ENCODE measurements at regions not wholly inside any gene's neighbourhood (a gene's known extent, or its start where the extent isn't known, plus 50 kb on each side); places are given as distances from the start of the nearest gene placed in this dataset.
"Not testable (repeated sequence)": the region's sequence is repeated elsewhere in the genome, so short reads cannot be mapped to it uniquely, and the experiment has no call there.

DNA sequence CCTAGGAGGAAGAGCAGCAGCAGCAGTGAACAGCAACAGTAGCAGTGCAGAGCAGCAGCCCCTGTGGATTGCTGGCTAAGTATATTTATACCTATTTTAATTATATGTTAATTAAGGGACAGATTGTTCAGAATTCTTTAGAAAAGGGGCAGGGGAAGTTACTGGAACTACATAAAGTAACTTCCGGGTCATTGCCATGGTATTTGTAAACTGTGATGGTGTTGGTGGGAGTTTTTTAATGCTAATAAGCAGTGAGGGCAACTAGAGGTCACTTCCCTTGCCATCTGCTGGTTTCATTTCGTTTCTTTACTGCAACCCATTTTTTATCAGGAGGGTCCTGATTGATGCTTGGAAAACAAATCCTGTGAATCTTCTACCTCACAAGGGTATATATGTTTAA lies 229.8 kb upstream of the PODXL start:
- ATAC-seq = no peak

DNA sequence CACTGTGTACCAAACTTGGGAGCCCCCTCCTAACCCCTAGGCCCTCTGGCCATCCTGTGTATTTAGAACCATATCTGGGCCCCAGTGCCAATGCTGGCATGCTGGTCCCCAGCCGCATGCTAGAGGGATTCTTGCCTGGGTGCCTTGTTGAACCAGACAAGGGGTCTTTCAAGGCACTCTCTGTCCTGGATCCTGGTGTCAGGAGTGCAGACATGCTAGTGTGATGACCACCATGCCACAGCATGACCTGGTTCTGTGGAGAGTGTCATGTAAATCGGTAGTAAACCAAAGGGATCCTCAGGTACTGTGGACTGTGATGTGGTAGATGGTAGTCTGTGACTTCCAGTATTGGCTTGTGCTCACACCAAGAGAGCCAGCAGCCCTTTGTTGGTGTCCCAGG lies 222.2 kb upstream of the PODXL start:
- ATAC-seq = no peak

DNA sequence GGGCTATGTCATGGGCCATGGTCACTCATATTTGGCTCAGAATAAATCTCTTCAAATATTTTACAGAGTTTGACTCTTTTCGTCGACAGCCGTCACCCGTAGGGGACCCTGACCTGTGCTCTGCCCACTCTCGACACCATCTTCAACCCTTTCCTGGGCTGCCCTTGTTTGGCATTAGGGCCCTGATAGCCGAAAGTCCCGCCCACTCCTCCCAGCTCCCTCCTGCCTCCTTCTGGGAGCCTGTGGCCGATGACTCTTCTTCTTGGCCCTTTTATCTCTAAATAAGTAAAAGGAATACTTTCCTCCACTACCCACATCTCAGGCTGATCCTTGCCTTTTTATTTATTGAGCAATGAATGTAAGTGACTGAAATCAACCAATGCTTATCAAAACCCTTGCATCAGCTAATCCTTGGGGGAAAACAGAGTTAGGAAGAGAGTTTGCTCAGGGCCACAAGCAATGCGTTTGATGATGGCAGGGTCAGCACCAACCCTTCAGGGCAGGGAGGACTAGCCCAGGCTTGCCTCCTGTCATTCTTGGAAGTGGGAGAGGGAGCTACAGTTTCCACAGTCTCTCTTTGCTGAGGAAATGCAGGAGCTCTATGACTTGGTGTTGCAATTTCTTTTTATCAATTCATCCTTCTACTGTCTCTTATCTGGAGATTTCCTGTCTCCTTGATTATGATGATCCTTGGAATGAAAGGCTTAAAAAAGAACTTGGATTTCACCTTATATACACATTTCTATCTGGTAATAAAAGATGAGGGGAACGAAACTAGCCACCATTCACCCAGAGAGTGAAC lies 218.2 kb upstream of the PODXL start:
- no peak for ATAC-seq

DNA sequence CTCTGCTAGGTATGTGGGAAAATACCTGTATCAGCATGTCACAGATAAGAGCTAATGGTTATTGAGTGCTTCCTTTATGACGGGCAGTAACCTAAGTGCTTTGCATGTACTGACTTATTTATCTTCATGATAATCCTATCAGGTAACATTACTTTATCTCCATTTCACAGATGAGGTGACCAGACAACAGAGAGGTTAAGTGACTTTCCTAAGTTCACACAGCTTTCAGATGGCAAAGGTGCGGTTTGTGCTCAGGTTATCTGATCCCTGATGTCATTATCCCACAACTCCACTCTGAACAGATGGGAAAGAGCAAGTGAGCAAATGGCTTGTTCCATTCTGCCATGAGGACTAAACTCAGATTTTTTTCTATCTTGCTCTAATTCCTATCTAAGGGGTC lies 217.0 kb upstream of the PODXL start:
- ATAC-seq = no peak

DNA sequence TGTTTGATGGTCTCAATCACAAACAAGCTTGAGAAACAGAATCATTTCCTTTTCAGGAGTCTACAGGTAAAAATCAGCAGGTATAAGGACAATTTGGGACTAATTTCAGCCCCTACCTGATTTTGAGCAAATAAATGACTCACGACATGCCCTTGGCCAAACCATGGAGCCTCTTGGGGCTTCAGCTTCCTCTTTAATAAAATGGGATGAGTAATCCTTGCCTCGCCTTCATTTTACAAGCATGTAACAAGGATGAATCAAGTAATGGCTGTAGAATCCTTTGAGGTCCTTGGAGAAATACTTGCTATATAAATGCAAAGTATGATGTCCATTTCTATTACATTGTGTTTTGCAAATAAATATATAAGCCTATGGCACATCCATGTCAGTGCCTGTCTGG lies 212.8 kb upstream of the PODXL start:
- ATAC-seq = no peak

DNA sequence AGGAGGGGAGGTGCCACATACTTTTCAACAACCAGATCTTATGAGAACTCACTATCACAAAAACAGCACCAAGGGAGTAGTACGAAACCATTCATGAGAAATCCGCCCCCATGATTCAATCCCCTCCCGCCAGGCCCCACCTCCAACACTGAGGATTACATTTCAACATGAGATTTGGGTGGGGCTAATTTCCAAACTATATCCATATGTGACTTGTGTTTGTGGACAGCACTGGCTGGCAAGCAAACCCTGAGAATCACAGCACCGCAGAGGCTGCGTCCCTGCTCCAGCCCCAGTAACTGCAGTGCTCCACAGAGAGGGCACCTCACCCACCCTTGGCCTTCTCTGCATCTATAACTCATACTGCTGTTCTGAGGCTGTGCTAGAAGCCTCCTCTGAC lies 211.2 kb upstream of the PODXL start:
- ATAC-seq = no peak

DNA sequence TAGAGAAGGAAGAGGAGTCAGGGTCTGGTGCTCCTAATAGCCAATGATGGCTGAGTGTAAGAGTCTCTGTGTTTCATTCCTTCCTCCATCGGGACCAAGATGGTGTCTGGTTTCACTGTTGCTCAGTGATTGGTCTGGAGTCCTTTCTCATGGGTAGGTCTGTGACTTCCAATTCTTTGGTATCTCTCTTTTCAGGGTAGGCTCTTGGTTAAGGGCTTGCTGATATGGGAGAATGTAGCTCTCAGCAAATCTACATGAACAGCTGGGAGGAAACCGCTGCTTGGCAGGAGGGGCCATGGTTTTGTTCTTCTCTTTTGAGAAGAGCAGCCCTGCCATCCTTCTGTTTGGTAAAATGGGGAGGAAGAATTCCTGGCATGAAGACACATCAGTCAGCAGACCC lies 209.1 kb upstream of the PODXL start:
- no peak for ATAC-seq

DNA sequence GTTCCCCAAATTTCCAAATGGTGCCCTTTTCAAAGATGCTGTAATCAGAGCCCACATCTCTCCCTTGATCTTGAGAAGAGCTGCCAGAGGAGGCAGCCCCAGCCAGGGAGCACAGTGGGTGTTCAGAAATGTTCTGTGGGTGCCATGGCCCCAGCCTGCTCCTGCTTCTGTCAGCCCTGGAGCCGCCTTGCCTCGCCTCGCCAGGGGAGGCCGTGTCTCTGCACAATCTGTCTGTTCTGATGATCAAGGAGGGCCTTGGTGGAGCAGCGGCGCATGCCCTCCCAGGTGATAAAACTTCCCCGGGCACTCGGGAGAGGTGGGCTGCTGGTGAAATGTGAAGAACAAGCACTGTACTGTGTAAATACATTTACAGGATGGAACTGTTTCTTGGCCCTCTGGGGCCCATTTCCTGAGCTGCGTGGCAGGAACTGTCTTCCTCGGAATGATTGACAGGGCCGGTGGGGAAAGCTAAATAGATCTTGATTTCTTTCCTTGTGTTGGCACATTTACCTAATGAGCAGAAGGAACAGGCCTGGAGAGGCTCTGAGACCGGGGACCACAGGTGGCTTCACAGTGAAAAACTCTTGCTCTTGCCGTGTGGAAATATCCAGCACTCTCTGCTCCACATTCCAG lies 207.8 kb upstream of the PODXL start:
- no peak for ATAC-seq

DNA sequence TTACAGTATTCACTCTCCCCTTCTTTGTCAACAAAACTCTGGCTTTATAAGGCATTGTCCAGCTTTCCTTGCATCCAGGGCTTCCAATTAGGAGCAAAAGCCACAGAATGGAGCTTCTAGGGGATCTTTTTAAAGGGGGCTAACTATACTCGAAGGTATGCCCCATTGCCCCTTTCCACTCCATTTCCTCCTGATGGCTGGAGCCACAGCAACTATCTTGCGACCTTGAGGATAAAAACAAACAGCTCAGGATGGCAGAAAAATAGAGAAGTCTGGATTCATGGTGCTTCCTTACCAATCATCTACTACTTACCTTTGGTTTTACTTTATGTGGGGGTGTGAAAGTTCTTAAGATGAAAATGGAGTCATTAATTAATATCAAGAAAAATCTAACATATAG lies 206.3 kb upstream of the PODXL start:
- no peak for ATAC-seq

DNA sequence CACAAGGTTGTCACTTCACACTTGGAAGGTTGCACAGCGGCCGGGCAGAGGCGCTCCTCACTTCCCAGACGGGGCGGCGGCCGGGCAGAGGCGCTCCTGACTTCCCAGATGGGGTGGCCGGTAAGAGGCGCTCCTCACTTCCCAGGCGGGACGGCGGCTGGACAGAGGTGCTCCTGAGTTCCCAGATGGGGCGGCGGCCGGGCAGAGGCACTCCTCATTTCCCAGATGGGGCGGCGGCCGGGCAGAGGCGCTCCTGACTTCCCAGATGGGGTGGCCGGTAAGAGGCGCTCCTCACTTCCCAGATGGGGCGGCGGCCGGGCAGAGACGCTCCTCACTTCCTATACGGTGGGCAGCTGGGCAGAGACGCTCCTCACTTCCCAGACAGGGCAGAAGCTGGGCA lies 199.4 kb upstream of the PODXL start:
- not testable (repeated sequence) for ATAC-seq

DNA sequence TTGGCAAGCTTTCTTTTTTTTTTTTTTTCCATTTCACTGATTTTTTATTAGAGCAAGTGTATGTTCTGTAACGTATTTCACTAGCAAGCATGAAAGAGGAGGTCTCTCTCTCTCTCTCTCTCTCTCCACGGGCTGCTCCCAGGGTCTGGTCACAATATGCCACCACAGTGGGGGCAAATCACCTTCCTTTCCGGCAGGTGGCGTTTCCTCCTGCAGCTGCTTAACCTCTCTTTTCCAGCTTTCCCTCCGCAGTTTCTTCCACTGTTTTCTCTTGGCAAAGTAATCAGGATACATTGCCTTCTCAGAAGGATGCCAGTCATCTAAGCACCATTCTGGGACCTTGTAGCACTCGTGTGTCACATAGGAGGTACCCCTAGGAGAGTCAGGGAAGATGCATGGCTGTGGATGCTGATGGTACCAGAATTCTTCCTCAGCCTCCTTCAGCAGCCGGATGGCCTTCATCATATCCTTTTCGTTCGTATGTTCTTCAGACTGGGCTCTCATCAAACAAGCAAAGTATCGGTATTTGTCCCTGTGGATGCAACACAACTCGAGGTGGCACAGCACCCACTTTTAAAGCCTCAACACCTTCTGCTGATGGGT lies 197.3 kb upstream of the PODXL start:
- ATAC-seq = no peak

DNA sequence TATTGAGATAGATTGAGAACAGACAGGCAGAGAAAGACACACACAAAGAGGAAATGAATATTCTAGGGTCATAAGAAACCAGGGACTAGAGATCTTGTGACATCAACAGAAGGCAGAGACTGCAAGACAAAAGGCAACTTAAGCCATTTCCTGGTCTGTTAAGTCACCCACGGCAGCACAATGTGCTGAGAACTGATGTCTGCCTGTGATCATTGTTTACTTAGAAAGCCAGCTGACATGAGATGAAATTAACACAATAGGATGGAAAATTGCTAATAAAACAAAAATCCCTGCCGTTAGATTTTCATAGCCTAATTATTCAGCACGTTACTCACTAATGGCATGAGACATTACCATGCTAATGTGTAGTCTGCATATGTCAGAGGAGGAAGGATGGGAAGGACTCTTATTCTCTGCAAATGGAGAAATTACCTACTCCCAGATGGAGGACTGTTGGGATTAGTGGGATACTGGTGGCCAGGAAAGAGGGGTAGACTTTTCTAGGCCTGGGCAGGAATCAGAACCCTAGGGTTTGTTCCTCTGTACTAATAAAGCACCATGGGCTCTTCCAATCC lies 191.3 kb upstream of the PODXL start:
- no peak for ATAC-seq

DNA sequence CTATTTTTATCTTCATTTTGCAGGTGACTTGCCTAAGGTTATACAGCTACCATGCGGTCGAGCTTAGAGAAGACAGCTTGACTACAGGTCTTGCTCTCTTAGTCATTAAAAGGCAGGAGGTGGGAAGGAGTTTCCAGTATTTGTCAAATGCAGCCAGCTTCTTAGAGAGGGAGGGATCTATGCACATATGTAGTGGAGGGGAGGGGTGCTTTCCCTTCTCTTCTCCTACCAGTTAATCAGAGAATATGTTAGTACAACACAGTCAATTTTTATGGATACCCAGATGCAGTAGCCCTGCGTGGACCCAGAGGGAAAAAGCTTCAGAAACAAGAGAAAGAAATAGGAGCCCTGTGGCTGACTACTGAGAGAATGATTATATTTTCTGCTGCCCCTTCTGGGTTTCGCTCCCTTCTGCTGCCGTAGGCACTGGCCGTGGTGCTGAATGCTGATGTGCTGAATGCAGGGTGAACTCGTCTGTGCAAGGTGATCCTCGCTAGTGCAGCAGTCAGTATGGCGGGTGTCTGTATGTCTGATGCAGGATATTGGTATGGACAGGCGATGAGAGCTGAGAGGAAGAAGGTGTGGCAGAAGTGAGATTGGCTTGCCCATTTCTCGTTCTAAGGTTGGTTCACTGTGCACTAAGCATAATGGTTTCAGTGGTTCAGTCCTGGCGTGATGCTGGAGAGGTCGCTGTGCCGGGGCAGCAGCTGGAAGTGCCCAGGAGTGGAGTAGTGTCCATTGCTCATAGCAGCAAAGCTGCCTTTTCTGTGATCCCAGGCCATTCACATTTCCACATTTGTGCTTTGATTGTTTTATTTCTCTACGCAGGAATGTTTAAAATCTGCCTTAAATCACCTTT lies 189.2 kb upstream of the PODXL start:
- no peak for ATAC-seq

DNA sequence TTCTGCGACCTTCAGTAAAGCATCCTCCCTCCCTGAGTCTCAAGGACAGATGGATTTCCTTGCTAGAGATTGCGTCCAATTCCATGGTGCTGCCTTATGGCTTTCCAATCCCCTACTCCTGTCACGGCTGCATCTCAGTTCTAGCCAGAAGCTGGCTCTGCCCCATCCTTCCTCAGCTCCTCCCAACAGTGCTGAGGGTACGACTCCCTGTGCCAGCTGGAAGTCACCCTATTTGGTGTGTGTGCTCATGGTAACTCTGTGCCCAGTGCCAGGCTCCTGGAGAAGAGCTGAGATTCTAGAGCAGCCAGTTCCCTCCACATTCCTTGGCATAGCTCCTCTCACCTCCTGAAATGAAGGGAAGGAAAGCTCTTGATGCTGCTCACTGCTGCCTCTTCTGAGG lies 185.0 kb upstream of the PODXL start:
- no peak for ATAC-seq

DNA sequence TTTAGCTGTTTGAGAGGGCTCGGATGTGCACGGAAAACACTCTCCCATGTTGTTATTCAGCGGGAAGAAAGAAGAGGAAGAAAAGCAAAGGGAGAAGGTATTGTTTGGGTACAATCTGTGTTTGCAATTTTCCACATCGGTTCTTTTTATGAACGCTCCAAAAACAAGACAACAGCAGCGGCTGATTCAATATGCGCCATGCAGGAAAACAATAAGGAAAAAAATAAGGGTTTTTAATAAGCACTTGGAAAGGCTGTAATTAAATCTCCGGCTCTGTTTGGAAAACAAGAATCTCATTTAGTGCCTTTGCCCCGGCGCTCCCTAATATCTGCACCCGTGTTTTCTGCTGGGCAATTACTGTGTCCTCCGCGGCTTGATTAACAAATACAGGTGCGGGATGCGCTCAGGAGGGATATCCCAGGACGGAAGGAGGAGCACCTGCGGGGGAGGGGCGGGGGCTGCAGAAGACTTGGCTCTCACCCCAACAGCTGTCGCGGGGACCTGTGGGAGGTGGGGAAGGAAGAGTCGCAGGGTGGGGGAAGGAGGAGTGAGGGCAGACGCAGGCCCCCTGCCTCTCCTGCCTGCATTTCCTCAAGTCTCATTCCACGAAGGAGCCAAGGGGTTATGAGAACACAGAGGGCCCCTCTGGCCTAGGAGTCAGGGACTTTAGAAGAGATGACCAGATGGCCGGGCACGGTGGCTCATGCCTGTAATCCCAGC lies 181.5 kb upstream of the PODXL start:
- no peak for ATAC-seq

DNA sequence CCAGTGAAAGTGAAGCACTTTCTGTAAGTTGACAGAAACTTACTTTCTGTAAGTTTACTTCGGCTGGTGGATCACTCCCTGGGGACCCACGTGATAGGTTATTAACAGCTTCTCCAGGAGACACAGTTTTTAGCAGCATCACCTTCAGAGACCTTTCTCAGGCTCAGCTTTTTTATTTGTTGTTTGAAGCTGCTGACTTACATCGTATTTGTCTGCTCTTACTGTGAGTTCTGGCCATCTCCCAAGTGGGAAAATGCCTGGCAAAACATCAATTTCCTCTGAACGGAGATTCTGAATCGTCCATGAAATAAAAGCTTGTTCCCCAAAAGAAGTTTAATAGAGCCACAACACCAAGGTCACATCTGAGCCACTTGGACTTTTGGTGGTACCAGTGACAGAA lies 178.7 kb upstream of the PODXL start:
- ATAC-seq = no peak

DNA sequence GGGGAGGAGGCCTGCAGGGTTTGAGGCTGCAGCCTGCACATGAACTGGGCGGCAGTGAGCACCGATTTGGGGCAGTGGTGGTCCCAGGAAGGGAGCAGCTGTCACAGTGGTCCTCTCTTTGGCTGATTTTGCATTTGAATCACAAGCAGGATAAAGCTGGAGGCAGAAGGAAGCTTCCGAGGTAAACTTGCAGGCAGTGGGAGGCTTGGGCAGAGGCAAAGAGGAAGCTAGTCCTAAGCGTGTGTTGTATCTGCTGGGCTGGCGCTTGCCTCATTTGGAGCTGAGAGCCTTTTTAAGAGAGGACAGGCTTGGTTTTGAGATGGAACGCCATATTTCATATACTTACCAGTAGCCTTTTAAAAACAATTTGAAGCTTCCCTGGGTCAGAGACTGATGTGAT lies 177.2 kb upstream of the PODXL start:
- no peak for ATAC-seq

DNA sequence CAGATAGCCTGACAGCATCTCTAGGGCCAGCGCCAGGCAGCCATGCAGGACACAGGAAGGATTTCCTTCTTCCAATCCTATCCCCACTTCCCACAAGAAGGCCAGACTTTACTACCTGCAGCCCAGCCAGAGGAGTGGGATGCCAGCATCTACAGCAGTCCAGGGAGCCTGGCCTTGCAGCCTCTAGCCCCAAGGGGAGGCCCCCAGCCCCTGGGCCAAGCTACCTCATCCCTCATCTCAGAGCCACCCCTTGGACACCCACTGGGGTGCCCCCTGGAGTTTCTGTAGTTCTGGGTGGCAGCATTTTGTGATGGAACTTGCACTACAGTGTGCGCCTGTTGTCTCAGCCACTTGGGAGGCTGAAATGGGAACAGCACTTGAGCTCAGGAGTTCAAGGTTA lies 170.8 kb upstream of the PODXL start:
- no peak for ATAC-seq

DNA sequence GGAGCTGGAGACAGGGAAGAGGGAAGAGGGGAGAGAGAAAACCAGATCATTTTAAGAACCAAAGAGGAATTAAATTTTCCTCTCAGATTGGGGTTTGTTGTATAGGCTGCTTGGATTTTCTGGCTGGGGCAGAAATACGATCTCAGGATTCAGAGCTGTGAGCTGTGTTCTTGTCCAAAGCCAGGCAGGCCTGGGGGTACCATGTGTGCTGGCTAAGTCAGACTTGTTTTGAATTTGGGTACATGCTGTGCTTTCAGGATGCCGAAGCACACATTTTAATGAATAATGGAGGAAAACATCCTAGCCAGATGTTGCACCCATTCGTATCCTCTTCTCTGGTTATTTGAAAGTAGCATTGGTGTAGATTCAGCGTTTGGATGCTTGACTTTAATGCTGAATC lies 170.3 kb upstream of the PODXL start:
- no peak for ATAC-seq

DNA sequence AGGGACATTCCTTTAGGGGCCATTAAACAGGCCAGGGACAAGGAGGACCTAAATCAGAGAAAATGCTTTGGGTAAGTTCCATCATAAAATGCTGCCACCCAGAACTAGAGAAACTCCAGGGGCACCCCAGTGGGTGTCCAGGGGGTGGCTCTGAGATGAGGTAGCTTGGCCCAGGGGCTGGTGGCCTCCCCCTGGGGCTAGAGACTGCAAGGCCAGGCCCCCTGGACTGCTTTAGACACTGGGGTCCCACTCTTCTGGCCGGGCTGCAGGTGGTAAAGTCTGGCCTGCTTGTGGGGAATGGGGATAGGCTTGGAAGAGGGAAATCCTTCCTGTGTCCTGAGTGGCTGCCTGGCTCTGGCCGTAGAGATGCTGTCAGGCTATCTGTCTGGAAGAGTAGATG lies 169.6 kb upstream of the PODXL start:
- no peak for ATAC-seq

DNA sequence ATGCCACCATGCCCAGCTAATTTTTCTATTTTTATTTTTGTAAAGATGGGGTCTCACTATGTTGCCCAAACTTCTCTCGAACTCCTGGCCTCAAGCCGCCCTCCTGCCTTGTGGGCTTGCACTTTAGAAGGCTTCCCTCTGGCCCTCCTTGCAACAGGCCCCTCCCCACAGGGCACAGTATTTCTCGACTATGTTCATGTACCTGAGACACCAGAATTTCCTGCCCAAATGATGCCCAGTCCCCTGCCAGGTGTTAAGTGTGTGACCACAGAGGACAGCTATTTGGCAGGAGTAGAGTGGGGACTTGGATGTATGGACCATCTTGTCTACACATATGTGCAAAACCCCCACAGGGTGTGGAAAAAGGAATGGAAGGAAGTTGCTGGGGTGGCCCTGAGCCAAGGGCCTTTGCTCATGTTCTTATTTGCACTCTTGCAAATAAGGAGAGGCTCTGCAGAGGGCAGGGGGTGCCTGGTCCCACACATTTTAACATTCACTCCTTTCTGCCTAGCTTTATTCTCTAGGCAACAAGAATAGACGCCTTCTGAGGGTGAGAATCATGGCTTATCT lies 168.4 kb upstream of the PODXL start:
- no peak for ATAC-seq

DNA sequence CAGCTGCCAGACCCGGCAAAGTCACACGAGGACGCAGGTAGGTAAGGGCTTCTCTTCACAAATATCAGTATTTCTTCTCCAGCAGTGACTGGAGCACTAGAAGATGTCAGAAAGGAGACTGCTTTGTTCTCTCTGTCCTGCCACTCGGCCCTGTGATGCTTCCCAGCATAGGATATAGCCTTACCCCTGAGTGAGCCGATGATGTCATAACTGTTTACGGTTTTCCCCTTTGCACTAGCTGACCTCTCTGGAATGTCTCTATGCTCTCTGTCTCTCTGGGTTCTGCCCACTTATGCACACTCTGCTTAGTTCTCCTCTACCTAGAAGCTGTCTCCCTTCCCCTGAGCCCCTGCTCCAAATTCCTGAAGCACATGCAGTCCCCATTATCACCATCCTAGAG lies 167.5 kb upstream of the PODXL start:
- ATAC-seq = no peak

Data from activated CD4-positive, CD25-positive, alpha-beta regulatory T cell treated with anti-CD3 and anti-CD28 coated beads, Interleukin-2, amount 50 U/mL, for 24 hours (primary cell).